GM10266 (cell line): ENCODE measurements at regions not wholly inside any gene's neighbourhood (a gene's known extent, or its start where the extent isn't known, plus 50 kb on each side); places are given as distances from the start of the nearest gene placed in this dataset.
"Not testable (repeated sequence)": the region's sequence is repeated elsewhere in the genome, so short reads cannot be mapped to it uniquely, and the experiment has no call there.

Source experiments
- DNase-seq: peaks from one replicate; pipeline ENCODE4 v3.0.0; 2012; ENCODE audit errors: extremely low spot score
- CTCF ChIP-seq: IDR thresholded peaks from 2 replicates; pipeline ENCODE4 v1.5.1; 2012; ENCODE audit warnings: mild to moderate bottlenecking, low read depth; ENCODE audit not compliant: control insufficient read depth, insufficient read depth; ENCODE audit errors: missing control alignments

- no peak for TF ChIP-seq CTCF
- DNase-seq = no peak
Measured at GRCh38 chr2:173567493-173567892, 212.8 kb downstream of the CDCA7 start.

- DNase-seq = no peak
- TF ChIP-seq CTCF = peak; percentile 13
Measured at GRCh38 chr2:173568054-173568453, 213.4 kb downstream of the CDCA7 start.

- DNase-seq = peak; percentile 17
- peak; percentile 23 for TF ChIP-seq CTCF
Measured at GRCh38 chr2:173571021-173571821, 216.5 kb downstream of the CDCA7 start.

GRCh38 chr2:173571887-173572680, 217.4 kb downstream of the CDCA7 start:
- DNase-seq = no peak
- TF ChIP-seq CTCF = no peak

GRCh38 chr2:173572848-173573247, 218.2 kb downstream of the CDCA7 start:
- no peak for DNase-seq
- no peak for TF ChIP-seq CTCF

- DNase-seq = not testable (repeated sequence)
Measured at GRCh38 chr2:173573782-173574181, 219.1 kb downstream of the CDCA7 start.

GRCh38 chr2:173574324-173575112, 219.8 kb downstream of the CDCA7 start:
- no peak for DNase-seq
- TF ChIP-seq CTCF = no peak
